Activated T-helper 17 cell treated with anti-CD3 and anti-CD28 coated beads, Interleukin-2, amount 50 U/mL, for 72 hours (primary cell): ENCODE measurements at regions not wholly inside any gene's neighbourhood (a gene's known extent, or its start where the extent isn't known, plus 50 kb on each side); places are given as distances from the start of the nearest gene placed in this dataset.
A peak's percentile ranks its signal among the peaks of the same experiment; 100 is the strongest.
"Not testable (repeated sequence)": the region's sequence is repeated elsewhere in the genome, so short reads cannot be mapped to it uniquely, and the experiment has no call there.

Experiments
- ATAC-seq: fragments of 150-1000 bp; cut with Tn5 transposase; replicated peaks from 2 replicates; pipeline ENCODE4 v1.10.0; 2021; ENCODE audit warnings: mild to moderate bottlenecking, moderate library complexity
- H3K27ac Mint-ChIP-seq: one replicate; pipeline ENCODE4 v1.8.0; 2022; ENCODE audit warnings: mixed read lengths
- H3K27me3 Mint-ChIP-seq: one replicate; pipeline ENCODE4 v1.8.0; 2022; ENCODE audit warnings: mixed read lengths
- H3K36me3 Mint-ChIP-seq: one replicate; pipeline ENCODE4 v1.8.0; 2022; ENCODE audit warnings: low read depth, mild to moderate bottlenecking, mixed read lengths
- H3K4me1 Mint-ChIP-seq: one replicate; pipeline ENCODE4 v1.8.0; 2022; ENCODE audit warnings: mixed read lengths
- H3K4me3 Mint-ChIP-seq: one replicate; pipeline ENCODE4 v1.8.0; 2022; ENCODE audit warnings: mild to moderate bottlenecking, mixed read lengths
- H3K9me3 Mint-ChIP-seq: one replicate; pipeline ENCODE4 v1.8.0; 2022; ENCODE audit warnings: mixed read lengths

DNA sequence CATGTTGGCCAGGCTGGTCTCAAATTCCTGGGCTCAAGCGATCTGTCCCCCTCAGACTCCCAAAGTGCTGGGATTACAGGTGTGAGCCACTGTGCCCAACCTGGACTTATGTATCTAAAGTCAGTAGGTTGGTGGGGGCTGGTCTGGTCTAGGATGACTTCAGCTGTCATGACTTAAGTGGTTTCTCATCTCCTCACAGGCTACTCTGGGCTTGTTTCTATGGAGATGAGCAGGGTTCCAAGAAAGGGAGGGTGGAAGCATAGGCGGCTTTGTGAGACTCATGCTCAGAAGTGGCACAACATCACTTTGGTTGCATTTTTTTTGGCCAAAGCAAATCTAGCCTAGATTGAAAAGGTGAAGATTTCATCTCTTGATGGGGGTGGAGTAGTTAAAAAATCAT is 115.9 kb upstream of the IVNS1ABP start:
- Mint-ChIP-seq H3K27ac (no peak overlapping the region), H3K27me3 (no peaks in the 10 kb centered on the region)
- peak; percentile 95 for ATAC-seq

GRCh38 chr1:185431612-185432011 is 114.6 kb upstream of the IVNS1ABP start:
- H3K27ac Mint-ChIP-seq: no peak overlapping the region
- no peak overlapping the region for H3K4me3 Mint-ChIP-seq
- H3K4me1 Mint-ChIP-seq: no peaks in the 10 kb centered on the region
- no peaks in the 10 kb centered on the region for H3K9me3 Mint-ChIP-seq
- ATAC-seq: no peak
- no peaks in the 10 kb centered on the region for H3K36me3 Mint-ChIP-seq
- no peaks in the 10 kb centered on the region for H3K27me3 Mint-ChIP-seq

More for the DNA sequence above, 115.9 kb upstream of the IVNS1ABP start:
- Mint-ChIP-seq H3K4me1 (no peaks in the 10 kb centered on the region), H3K9me3 (no peaks in the 10 kb centered on the region), H3K36me3 (no peaks in the 10 kb centered on the region), H3K4me3 (no peak overlapping the region)

DNA sequence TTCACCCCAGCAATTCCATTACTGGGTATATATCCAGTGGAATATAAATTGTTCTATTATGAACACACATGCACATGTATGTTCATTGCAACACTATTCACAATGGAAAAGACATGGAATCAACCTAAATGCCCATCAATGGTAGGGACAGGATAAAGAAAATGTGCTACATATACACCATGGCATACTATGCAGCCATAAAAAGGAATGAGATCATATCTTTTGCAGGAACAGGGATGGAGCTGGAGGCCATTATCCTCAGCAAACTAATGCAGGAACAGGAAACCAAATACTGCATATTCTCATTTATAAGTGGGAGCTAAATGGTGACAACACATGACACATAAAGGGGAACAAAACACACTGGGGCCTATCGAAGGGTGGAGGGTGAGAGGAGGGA is 112.6 kb upstream of the IVNS1ABP start:
- not testable (repeated sequence) for H3K27ac Mint-ChIP-seq, H3K4me3 Mint-ChIP-seq, ATAC-seq, H3K27me3 Mint-ChIP-seq, H3K4me1 Mint-ChIP-seq, H3K9me3 Mint-ChIP-seq, H3K36me3 Mint-ChIP-seq

GRCh38 chr1:185427776-185428175 is 110.7 kb upstream of the IVNS1ABP start:
- no peak for ATAC-seq
- Mint-ChIP-seq H3K36me3 (no peaks in the 10 kb centered on the region), H3K9me3 (no peaks in the 10 kb centered on the region), H3K4me1 (no peaks in the 10 kb centered on the region), H3K27ac (no peak overlapping the region), H3K27me3 (no peaks in the 10 kb centered on the region), H3K4me3 (no peak overlapping the region)

DNA sequence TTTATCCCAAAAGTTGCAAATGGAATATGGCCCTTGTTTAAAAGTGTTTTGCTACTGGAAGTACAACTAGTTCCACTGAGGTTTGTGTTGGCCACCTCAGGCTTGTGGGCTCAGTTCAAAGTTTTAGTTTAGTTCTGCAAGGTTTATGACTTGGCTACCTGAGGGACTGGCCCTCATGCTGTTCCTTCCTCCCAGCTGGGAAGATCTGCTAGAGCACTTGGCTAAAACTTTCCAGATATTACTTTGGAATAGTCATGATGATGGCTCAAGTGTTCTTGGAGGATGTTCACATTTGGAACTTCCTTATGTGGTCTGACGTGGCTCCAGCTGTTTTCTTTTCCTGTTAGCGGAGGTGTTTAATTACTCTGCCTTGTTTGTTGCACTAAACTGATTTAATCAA is 110.2 kb upstream of the IVNS1ABP start:
- no peak for ATAC-seq
- no peaks in the 10 kb centered on the region for H3K36me3 Mint-ChIP-seq
- H3K4me3 Mint-ChIP-seq: no peak overlapping the region
- H3K9me3 Mint-ChIP-seq: no peaks in the 10 kb centered on the region
- no peak overlapping the region for H3K27ac Mint-ChIP-seq
- no peaks in the 10 kb centered on the region for H3K27me3 Mint-ChIP-seq
- no peaks in the 10 kb centered on the region for H3K4me1 Mint-ChIP-seq

GRCh38 chr1:185426848-185427247 is 109.8 kb upstream of the IVNS1ABP start:
- H3K27me3 Mint-ChIP-seq: no peaks in the 10 kb centered on the region
- H3K4me1 Mint-ChIP-seq: no peaks in the 10 kb centered on the region
- H3K4me3 Mint-ChIP-seq: no peak overlapping the region
- ATAC-seq: no peak
- no peak overlapping the region for H3K27ac Mint-ChIP-seq
- no peaks in the 10 kb centered on the region for H3K9me3 Mint-ChIP-seq
- no peaks in the 10 kb centered on the region for H3K36me3 Mint-ChIP-seq

DNA sequence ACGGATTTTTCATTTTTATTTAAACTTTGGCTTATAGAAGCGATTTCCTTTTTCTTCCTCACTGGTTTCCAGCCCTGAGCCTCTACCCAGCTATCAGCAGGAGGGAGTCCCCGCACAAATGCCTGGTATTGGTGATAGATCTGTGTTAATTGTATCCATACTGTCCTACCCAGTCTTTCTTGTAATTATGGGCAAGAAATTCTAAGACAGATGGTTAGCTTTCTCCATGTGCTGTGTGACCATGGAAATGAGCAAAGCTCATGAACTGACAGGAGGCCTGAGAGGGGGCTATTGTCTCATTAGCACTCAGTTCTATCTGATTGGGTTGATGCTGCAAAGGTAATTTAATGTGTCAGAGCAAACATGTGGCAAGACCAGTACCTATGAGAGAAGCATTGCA is 108.1 kb upstream of the IVNS1ABP start:
- no peaks in the 10 kb centered on the region for H3K9me3 Mint-ChIP-seq
- H3K4me3 Mint-ChIP-seq: no peak overlapping the region
- no peaks in the 10 kb centered on the region for H3K36me3 Mint-ChIP-seq
- ATAC-seq: no peak
- H3K27me3 Mint-ChIP-seq: no peaks in the 10 kb centered on the region
- peaks cover 12% of the 10 kb centered on the region for H3K4me1 Mint-ChIP-seq
- no peak overlapping the region for H3K27ac Mint-ChIP-seq

GRCh38 chr1:185421485-185422107 is 104.6 kb upstream of the IVNS1ABP start:
- peaks cover 12% of the 10 kb centered on the region for H3K4me1 Mint-ChIP-seq
- peak overlapping the region; percentile 12 for H3K27ac Mint-ChIP-seq
- peak; percentile 45 for ATAC-seq

GRCh38 chr1:185420588-185421081 is 103.6 kb upstream of the IVNS1ABP start:
- peak overlapping the region; percentile 12 for H3K27ac Mint-ChIP-seq
- H3K4me3 Mint-ChIP-seq: peak overlapping the region; percentile 7
- H3K36me3 Mint-ChIP-seq: no peaks in the 10 kb centered on the region
- H3K9me3 Mint-ChIP-seq: no peaks in the 10 kb centered on the region
- H3K4me1 Mint-ChIP-seq: peaks cover 12% of the 10 kb centered on the region
- H3K27me3 Mint-ChIP-seq: no peaks in the 10 kb centered on the region
- peak; percentile 77 for ATAC-seq

More at GRCh38 chr1:185421485-185422107, 104.6 kb upstream of the IVNS1ABP start:
- Mint-ChIP-seq H3K9me3 (no peaks in the 10 kb centered on the region), H3K27me3 (no peaks in the 10 kb centered on the region), H3K36me3 (no peaks in the 10 kb centered on the region), H3K4me3 (peak overlapping the region; percentile 7)

DNA sequence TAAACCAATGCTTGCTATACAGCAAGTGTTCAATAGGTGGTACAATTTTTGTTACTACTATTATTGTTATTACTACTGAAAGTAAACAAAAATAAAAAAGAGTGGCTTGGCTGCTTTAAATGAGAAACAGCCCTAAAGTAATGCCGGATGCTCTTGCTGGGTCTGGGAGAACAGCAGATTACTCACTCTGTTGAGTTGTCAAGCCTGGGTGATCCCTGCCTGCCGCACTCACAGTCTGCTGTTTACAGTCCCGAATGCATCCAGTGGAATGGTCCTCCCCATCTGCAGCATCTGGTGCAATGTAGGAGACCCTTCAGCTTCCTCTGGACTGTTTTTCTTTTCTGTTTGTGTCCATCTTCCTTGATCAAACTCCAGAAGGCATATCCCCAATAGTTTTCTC is 102.7 kb upstream of the IVNS1ABP start:
- H3K36me3 Mint-ChIP-seq: no peaks in the 10 kb centered on the region
- no peaks in the 10 kb centered on the region for H3K27me3 Mint-ChIP-seq
- peaks cover 12% of the 10 kb centered on the region for H3K4me1 Mint-ChIP-seq
- no peaks in the 10 kb centered on the region for H3K9me3 Mint-ChIP-seq
- no peak overlapping the region for H3K27ac Mint-ChIP-seq
- no peak overlapping the region for H3K4me3 Mint-ChIP-seq
- no peak for ATAC-seq

DNA sequence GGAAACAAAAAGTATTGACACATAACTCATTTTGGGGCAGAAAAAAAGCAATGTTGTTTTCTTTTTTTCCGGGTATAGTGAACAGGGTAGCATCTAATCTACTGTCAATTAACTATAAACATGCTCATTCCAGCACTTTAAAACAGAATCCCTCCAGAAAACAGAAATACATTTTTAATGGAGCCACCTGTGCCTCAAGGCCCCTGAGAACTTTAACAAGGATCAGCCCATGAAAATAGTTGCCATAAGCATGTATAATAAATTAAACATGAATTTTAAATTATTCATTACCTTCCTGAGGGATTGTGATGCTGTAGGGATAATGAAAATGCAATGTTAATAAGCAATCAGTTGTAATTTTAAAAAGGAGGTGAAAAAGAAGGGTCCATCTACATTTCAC is 101.4 kb upstream of the IVNS1ABP start:
- H3K27ac Mint-ChIP-seq: no peak overlapping the region
- H3K9me3 Mint-ChIP-seq: no peaks in the 10 kb centered on the region
- no peak overlapping the region for H3K4me3 Mint-ChIP-seq
- H3K27me3 Mint-ChIP-seq: no peaks in the 10 kb centered on the region
- ATAC-seq: no peak
- H3K4me1 Mint-ChIP-seq: peaks cover 12% of the 10 kb centered on the region
- no peaks in the 10 kb centered on the region for H3K36me3 Mint-ChIP-seq

- H3K27ac Mint-ChIP-seq: no peak overlapping the region
- H3K36me3 Mint-ChIP-seq: no peaks in the 10 kb centered on the region
- no peaks in the 10 kb centered on the region for H3K9me3 Mint-ChIP-seq
- ATAC-seq: peak; percentile 35
- no peak overlapping the region for H3K4me3 Mint-ChIP-seq
- H3K4me1 Mint-ChIP-seq: peaks cover 7% of the 10 kb centered on the region
- H3K27me3 Mint-ChIP-seq: no peaks in the 10 kb centered on the region
Observed at GRCh38 chr1:185412385-185413087, 95.5 kb upstream of the IVNS1ABP start.

GRCh38 chr1:185409763-185410528 is 92.9 kb upstream of the IVNS1ABP start:
- Mint-ChIP-seq H3K4me1 (peaks cover 7% of the 10 kb centered on the region), H3K27ac (peak overlapping the region; percentile 6), H3K4me3 (no peak overlapping the region), H3K36me3 (no peaks in the 10 kb centered on the region), H3K27me3 (no peaks in the 10 kb centered on the region), H3K9me3 (no peaks in the 10 kb centered on the region)
- no peak for ATAC-seq

DNA sequence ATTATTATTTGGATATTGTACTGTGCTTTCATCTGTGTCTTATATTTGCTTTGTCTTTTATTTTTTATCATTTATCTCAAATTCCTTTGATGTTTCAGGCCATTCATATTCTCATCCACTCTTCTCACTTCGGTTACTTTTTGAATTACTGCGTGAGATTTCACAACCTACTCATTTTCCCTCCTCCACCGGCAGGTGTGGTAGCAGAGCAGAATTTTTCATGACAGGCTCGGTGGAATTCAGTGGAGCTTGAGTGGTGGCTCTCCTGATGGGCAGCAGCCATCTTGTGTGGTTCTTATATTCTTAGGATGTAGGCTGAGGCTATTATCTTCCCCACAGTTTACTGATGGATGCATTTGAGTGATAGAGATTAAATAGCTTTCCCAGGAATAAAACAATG is 92.3 kb upstream of the IVNS1ABP start:
- Mint-ChIP-seq H3K36me3 (no peaks in the 10 kb centered on the region), H3K4me3 (no peak overlapping the region), H3K9me3 (no peaks in the 10 kb centered on the region), H3K27me3 (no peaks in the 10 kb centered on the region), H3K4me1 (peaks cover 7% of the 10 kb centered on the region), H3K27ac (no peak overlapping the region)
- ATAC-seq: no peak
